ENCODE measurements at regions not wholly inside any gene's neighbourhood (a gene's known extent, or its start where the extent isn't known, plus 50 kb on each side); places are given as distances from the start of the nearest gene placed in this dataset.

DNA sequence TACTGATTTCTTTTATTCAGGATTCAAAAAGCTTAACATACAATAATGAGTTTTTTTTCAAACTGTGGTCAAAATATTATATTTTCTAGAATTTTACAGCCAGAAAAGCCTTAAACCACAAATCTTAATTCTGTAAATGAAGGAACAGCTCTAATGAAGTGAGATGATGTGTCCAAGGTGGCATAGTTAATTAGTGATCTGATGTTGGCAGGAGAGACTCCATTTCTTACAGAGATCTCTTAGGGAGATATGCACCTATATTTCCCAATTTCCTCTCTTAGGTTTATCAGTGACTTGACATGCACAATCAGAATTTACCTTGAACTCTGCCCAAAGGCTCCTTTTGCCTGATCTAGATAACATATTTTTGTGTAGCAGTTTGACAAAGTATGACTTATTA lies 211.1 kb upstream of the ZNF804B start:
- no peaks in the 10 kb centered on the region for H3K27me3 ChIP-seq (ENCODE audit: control insufficient read depth in 2 of 2, insufficient read depth in 2 of 2, low read length in 2 of 2)
- TF ChIP-seq, protein P1, sequence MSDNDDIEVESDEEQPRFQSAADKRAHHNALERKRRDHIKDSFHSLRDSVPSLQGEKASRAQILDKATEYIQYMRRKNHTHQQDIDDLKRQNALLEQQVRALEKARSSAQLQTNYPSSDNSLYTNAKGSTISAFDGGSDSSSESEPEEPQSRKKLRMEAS (IDR thresholded peaks at IDR 0.05; ENCODE audit: insufficient read depth, insufficient read length): no peak
- TF ChIP-seq POLR2A (IDR thresholded peaks at IDR 0.05; ENCODE audit: low read depth, low read length) (no peak), FOS (IDR thresholded peaks at IDR 0.05; ENCODE audit: borderline replicate concordance, insufficient read depth, low read length) (no peak), POLR2AphosphoS5 (IDR thresholded peaks at IDR 0.05; ENCODE audit: insufficient read depth, low read depth, low read length) (no peak), MYC (IDR thresholded peaks at IDR 0.05; ENCODE audit: low read depth, low read length) (no peak), EZH2 (IDR thresholded peaks at IDR 0.05; ENCODE audit: borderline replicate concordance, low read depth, low read length, severe bottlenecking) (no peak), JUN (IDR thresholded peaks at IDR 0.05; ENCODE audit: borderline replicate concordance, insufficient read depth, insufficient read length, low read depth) (no peak), GATA2 (IDR thresholded peaks at IDR 0.05; ENCODE audit: insufficient read depth, insufficient read length, low read depth, low read length) (no peak)
- TF ChIP-seq, protein P2, sequence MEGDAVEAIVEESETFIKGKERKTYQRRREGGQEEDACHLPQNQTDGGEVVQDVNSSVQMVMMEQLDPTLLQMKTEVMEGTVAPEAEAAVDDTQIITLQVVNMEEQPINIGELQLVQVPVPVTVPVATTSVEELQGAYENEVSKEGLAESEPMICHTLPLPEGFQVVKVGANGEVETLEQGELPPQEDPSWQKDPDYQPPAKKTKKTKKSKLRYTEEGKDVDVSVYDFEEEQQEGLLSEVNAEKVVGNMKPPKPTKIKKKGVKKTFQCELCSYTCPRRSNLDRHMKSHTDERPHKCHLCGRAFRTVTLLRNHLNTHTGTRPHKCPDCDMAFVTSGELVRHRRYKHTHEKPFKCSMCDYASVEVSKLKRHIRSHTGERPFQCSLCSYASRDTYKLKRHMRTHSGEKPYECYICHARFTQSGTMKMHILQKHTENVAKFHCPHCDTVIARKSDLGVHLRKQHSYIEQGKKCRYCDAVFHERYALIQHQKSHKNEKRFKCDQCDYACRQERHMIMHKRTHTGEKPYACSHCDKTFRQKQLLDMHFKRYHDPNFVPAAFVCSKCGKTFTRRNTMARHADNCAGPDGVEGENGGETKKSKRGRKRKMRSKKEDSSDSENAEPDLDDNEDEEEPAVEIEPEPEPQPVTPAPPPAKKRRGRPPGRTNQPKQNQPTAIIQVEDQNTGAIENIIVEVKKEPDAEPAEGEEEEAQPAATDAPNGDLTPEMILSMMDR (IDR thresholded peaks at IDR 0.05; ENCODE audit: extremely low read depth in 1 of 2, insufficient read depth in 1 of 2, low read depth in 1 of 2, low read length in 2 of 2): no peak
- no peak overlapping the region for H3K4me2 ChIP-seq (ENCODE audit: insufficient read depth, low read length)
- CTCF ChIA-PET: interaction anchor here (0.8 to 6.9 kb wide), 6 partner anchors 100 to 1075 kb away, joined by 3 to 116 read pairs (median 12); no protein-coding TSS in a partner anchor
- no TSS peak for BruUV-seq (replicated peaks)
- H3K4me1 ChIP-seq (ENCODE audit: control insufficient read depth, extremely low read depth, insufficient read depth, low read length): no peaks in the 10 kb centered on the region
- H3K27ac ChIP-seq (ENCODE audit: insufficient read depth, low read depth, low read length): no peak overlapping the region
- H3K4me3 ChIP-seq (replicated peaks in 1 of 3; ENCODE audit: insufficient read depth in 1 of 3, low read depth in 1 of 3, low read length in 3 of 3): no peak overlapping the region
- POLR2A ChIA-PET: no interaction called here
- H3K9ac ChIP-seq (replicated peaks; ENCODE audit: extremely low read depth, insufficient read depth, low read length): no peak overlapping the region
- H3K36me3 ChIP-seq (ENCODE audit: control insufficient read depth in 2 of 2, extremely low read depth in 1 of 2, insufficient read depth in 2 of 2, low read length in 2 of 2): no peaks in the 10 kb centered on the region
- H3K9me3 ChIP-seq (replicated peaks; ENCODE audit: control insufficient read depth, insufficient read depth, low read length): no peaks in the 10 kb centered on the region
- dilution Hi-C loops (cut with MboI; ENCODE audit: extremely low pct_ligation_motif_present, low sequenced_read_pairs) (no loop called here), intact Hi-C loops (cut with micrococcal nuclease) (loop anchor here (5.0 kb wide), 1 partner anchor 239 kb away; no protein-coding TSS in a partner anchor)
- H2AFZ ChIP-seq (ENCODE audit: low read depth, low read length): no peak overlapping the region
- FAIRE-seq (no peak), DNase-seq (ENCODE audit: low read depth, low spot score) (no peak)
- H3K79me2 ChIP-seq (ENCODE audit: control insufficient read depth, insufficient read depth, low read length): no peaks in the 10 kb centered on the region
- no peaks in the 10 kb centered on the region for H4K20me1 ChIP-seq (replicated peaks; ENCODE audit: control insufficient read depth, extremely low read depth, insufficient read depth, low read length)
- no peaks in the 10 kb centered on the region for H3K9me1 ChIP-seq (replicated peaks; ENCODE audit: control insufficient read depth, extremely low read depth, insufficient read depth, low read length)
